NCI-H1417 treated with DMSO at 0.1 percent for 48 hours (cell line): ENCODE measurements at regions not wholly inside any gene's neighbourhood (a gene's known extent, or its start where the extent isn't known, plus 50 kb on each side); places are given as distances from the start of the nearest gene placed in this dataset.

Source experiments
- DNase-seq: peaks from one replicate; lab custom pipeline; 2025; lab: John Stamatoyannopoulos, UW

- DNase-seq = no peak
These were observed 58.9 kb downstream of the NUDT11 start for GRCh38 chrX:51437521-51437920.

- no peak for DNase-seq
These were observed 61.3 kb downstream of the NUDT11 start for GRCh38 chrX:51435101-51435500.

GRCh38 chrX:51421972-51422597 lies 74.3 kb downstream of the NUDT11 start:
- DNase-seq = no peak

- no peak for DNase-seq
These were observed 75.8 kb downstream of the NUDT11 start for GRCh38 chrX:51420610-51421009.

GRCh38 chrX:51408462-51408861 lies 75.8 kb downstream of the NUDT10 start:
- DNase-seq = no peak

GRCh38 chrX:51407520-51408409 lies 75.1 kb downstream of the NUDT10 start:
- DNase-seq = no peak

- DNase-seq = no peak
These were observed 74.3 kb downstream of the NUDT10 start for GRCh38 chrX:51406688-51407519.

- no peak for DNase-seq
These were observed 71.8 kb downstream of the NUDT10 start for GRCh38 chrX:51404445-51404844.

- DNase-seq = peak; percentile 26
These were observed 63.4 kb downstream of the NUDT10 start for GRCh38 chrX:51395810-51396728.

GRCh38 chrX:51395480-51395809 lies 62.8 kb downstream of the NUDT10 start:
- no peak for DNase-seq
